Hepatocyte (in vitro differentiated cells): ENCODE measurements at regions not wholly inside any gene's neighbourhood (a gene's known extent, or its start where the extent isn't known, plus 50 kb on each side); places are given as distances from the start of the nearest gene placed in this dataset.

Source experiments
- DNase-seq: peaks from one replicate; pipeline ENCODE4 v3.0.0-alpha.2; 2016; ENCODE audit warnings: low spot score
- H2AFZ ChIP-seq: fragments of 200-600 bp; sonication (generic); 2 replicates; pipeline ENCODE4 v1.6.0; 2016; ENCODE audit warnings: antibody characterized with exemption, mild to moderate bottlenecking
- H3K27ac ChIP-seq: fragments of 200-600 bp; sonication (generic); 2 replicates; pipeline ENCODE4 v1.5.1; 2016; ENCODE audit warnings: mild to moderate bottlenecking
- H3K27me3 ChIP-seq: fragments of 200-600 bp; sonication (generic); 2 replicates; pipeline ENCODE4 v1.6.1; 2016
- H3K36me3 ChIP-seq: fragments of 200-600 bp; sonication (generic); replicated peaks from 2 replicates; pipeline ENCODE4 v1.5.1; 2016; ENCODE audit warnings: low read depth; ENCODE audit not compliant: insufficient read depth
- H3K4me1 ChIP-seq: fragments of 200-600 bp; sonication (generic); 2 replicates; pipeline ENCODE4 v1.5.1; 2016; ENCODE audit warnings: mild to moderate bottlenecking, moderate library complexity; ENCODE audit not compliant: insufficient read depth
- H3K4me2 ChIP-seq: fragments of 200-600 bp; sonication (generic); 2 replicates; pipeline ENCODE4 v1.6.0; 2016
- H3K4me3 ChIP-seq: fragments of 200-600 bp; sonication (generic); 2 replicates; pipeline ENCODE4 v1.5.1; 2016; ENCODE audit warnings: mild to moderate bottlenecking
- H3K79me2 ChIP-seq: fragments of 200-600 bp; sonication (generic); 2 replicates; pipeline ENCODE4 v1.6.0; 2017; ENCODE audit warnings: mild to moderate bottlenecking
- H3K9me2 ChIP-seq: fragments of 200-600 bp; sonication (generic); replicated peaks from 2 replicates; pipeline ENCODE4 v1.6.0; 2017; ENCODE audit warnings: mild to moderate bottlenecking; ENCODE audit not compliant: insufficient read depth
- H3K9me3 ChIP-seq: fragments of 200-600 bp; sonication (generic); 2 replicates; pipeline ENCODE4 v1.5.1; 2016; ENCODE audit warnings: low read depth, mild to moderate bottlenecking
- H4K20me1 ChIP-seq: fragments of 200-600 bp; sonication (generic); 2 replicates; pipeline ENCODE4 v1.6.0; 2016; ENCODE audit warnings: mild to moderate bottlenecking; ENCODE audit not compliant: insufficient read depth, poor library complexity, severe bottlenecking
- EZH2 ChIP-seq: fragments of 200-600 bp; sonication (generic); IDR thresholded peaks from 2 replicates; pipeline ENCODE4 v1.6.1; 2016; ENCODE audit warnings: antibody characterized with exemption, mild to moderate bottlenecking, borderline replicate concordance
- EZH2phosphoT487 ChIP-seq: fragments of 200-600 bp; sonication (generic); IDR thresholded peaks from one replicate; pipeline ENCODE4 v1.6.1; 2018; ENCODE audit warnings: antibody characterized with exemption, mild to moderate bottlenecking, low read depth, moderate library complexity; ENCODE audit not compliant: unreplicated experiment, severe bottlenecking
- WGBS: methylation state at CpG from one replicate; pipeline ENCODE4 v1.1.6; 2016; ENCODE audit warnings: low lambda C conversion rate; ENCODE audit errors: missing lambda C conversion rate; 5-methylcytosine and 5-hydroxymethylcytosine counted together
- TF ChIP-seq, protein P1 (sequence below): fragments of 200-600 bp; sonication (generic); IDR thresholded peaks from 2 replicates; pipeline ENCODE4 v1.5.1; 2016; ENCODE audit warnings: antibody characterized with exemption, mild to moderate bottlenecking; ENCODE audit not compliant: poor library complexity

DNA sequence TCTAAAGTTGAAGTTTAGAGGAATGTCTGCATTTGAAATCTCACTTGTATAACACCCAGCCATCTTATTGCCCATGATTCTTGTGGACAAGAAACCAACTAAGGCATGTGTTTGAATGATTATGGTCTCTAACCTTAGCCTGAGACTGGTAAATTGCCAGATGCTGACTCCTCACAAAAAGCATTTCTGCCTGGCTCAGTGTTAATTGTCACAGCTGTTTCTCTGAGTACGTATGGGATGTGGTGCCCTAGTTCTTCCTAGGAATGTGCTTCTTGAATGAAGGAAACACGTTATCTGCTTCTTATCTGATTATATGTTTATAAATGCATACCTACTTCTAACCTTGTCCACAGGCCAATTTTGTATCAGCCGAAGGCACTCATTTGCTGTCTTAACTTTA is 63.1 kb upstream of the NDP start:
- no peak for DNase-seq
- no peaks in the 10 kb centered on the region for H3K9me2 ChIP-seq
- H3K4me1 ChIP-seq: peaks cover 5% of the 10 kb centered on the region
- H3K27me3 ChIP-seq: no peaks in the 10 kb centered on the region
- H2AFZ ChIP-seq: no peak overlapping the region
- no peak overlapping the region for H3K27ac ChIP-seq
- H3K79me2 ChIP-seq: no peaks in the 10 kb centered on the region
- WGBS: 46% methylated on average over 3 of the region's 3 CpGs
- no peak for TF ChIP-seq EZH2
- no peak for TF ChIP-seq EZH2phosphoT487
- TF ChIP-seq, protein P1, sequence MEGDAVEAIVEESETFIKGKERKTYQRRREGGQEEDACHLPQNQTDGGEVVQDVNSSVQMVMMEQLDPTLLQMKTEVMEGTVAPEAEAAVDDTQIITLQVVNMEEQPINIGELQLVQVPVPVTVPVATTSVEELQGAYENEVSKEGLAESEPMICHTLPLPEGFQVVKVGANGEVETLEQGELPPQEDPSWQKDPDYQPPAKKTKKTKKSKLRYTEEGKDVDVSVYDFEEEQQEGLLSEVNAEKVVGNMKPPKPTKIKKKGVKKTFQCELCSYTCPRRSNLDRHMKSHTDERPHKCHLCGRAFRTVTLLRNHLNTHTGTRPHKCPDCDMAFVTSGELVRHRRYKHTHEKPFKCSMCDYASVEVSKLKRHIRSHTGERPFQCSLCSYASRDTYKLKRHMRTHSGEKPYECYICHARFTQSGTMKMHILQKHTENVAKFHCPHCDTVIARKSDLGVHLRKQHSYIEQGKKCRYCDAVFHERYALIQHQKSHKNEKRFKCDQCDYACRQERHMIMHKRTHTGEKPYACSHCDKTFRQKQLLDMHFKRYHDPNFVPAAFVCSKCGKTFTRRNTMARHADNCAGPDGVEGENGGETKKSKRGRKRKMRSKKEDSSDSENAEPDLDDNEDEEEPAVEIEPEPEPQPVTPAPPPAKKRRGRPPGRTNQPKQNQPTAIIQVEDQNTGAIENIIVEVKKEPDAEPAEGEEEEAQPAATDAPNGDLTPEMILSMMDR: no peak
- H3K9me3 ChIP-seq: no peaks in the 10 kb centered on the region
- no peak overlapping the region for H3K4me3 ChIP-seq
- no peaks in the 10 kb centered on the region for H4K20me1 ChIP-seq
- H3K4me2 ChIP-seq: no peak overlapping the region
- no peaks in the 10 kb centered on the region for H3K36me3 ChIP-seq

DNA sequence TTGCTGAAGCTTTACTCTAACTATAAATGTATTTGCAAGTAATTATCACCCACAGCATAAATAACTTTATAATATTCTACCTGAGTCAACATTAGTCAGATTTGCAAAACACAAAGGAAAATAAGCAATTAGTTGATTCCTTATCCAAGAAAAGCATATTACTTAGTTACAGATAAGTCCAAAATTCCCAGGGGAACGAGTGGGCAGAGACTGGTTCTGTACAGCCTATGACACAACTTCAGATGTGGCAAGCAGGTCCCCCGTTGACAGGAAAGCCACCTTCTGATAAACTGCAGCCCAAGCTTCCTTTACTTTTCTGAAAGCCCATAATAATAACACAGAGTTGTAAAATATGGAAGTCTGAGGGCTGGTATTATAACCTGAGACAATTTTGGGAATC is 62.4 kb upstream of the NDP start:
- no peaks in the 10 kb centered on the region for H4K20me1 ChIP-seq
- H3K27me3 ChIP-seq: no peaks in the 10 kb centered on the region
- no peaks in the 10 kb centered on the region for H3K36me3 ChIP-seq
- no peak overlapping the region for H3K4me2 ChIP-seq
- H3K27ac ChIP-seq: no peak overlapping the region
- no peak for DNase-seq
- peaks cover 5% of the 10 kb centered on the region for H3K4me1 ChIP-seq
- H2AFZ ChIP-seq: no peak overlapping the region
- H3K79me2 ChIP-seq: no peaks in the 10 kb centered on the region
- no peaks in the 10 kb centered on the region for H3K9me2 ChIP-seq
- no peaks in the 10 kb centered on the region for H3K9me3 ChIP-seq
- 49% methylated on average over 2 of the region's 2 CpGs for WGBS
- no peak overlapping the region for H3K4me3 ChIP-seq
- TF ChIP-seq EZH2phosphoT487: no peak
- TF ChIP-seq, protein P1: no peak
- no peak for TF ChIP-seq EZH2

DNA sequence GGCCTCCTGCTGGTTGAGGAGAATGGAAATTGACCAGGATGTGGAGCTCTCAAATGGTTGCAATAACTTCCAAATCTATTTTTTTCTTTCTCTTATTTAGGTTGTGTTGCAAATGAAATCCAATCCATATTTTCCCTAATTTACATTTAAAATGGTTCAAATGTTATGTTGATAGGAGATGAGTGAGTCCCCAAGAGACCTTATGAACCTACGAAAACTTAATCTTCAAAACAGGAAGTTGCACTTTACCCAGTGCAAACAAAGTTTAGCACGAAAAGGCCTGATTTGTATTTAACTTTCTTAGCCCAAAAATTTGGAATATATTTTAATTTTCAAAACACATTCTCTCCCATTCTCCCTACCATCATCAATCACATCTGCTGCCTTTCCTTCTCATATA is 59.3 kb upstream of the NDP start:
- Histone ChIP-seq H3K9me2 (no peaks in the 10 kb centered on the region), H3K9me3 (no peaks in the 10 kb centered on the region), H3K79me2 (no peaks in the 10 kb centered on the region), H2AFZ (no peak overlapping the region), H3K4me2 (no peak overlapping the region), H4K20me1 (no peaks in the 10 kb centered on the region), H3K27ac (no peak overlapping the region), H3K36me3 (no peaks in the 10 kb centered on the region), H3K27me3 (no peaks in the 10 kb centered on the region), H3K4me1 (peaks cover 5% of the 10 kb centered on the region), H3K4me3 (no peak overlapping the region)
- DNase-seq: no peak
- TF ChIP-seq, protein P1: no peak
- TF ChIP-seq EZH2 (no peak), EZH2phosphoT487 (no peak)
- WGBS: 74% methylated on average over 2 of the region's 2 CpGs

DNA sequence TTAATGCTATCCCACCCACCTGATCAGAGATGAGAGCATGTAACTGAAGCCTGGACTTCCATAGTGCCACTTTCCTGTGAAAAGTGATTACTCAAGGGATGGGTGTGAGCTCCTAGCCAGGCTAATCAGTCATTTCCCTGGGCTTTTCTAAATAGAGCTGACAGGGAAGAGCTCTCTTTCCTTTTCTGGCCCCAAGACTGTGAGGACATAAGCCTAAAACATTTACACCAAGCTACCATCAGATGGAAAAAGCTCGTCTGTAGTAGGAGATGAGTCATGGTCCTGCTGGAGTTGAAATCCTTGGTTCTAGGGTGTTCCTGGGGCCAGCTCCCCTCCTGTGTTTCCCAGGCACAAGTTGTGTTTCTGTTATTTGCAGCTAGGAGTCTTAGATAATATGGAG is 52.4 kb upstream of the NDP start:
- Histone ChIP-seq H2AFZ (no peak overlapping the region), H3K27ac (peak overlapping the region; percentile 63)
- peak; percentile 20 for DNase-seq

More for the DNA sequence above, 52.4 kb upstream of the NDP start:
- no peaks in the 10 kb centered on the region for H3K9me2 ChIP-seq
- H3K79me2 ChIP-seq: no peaks in the 10 kb centered on the region
- H3K36me3 ChIP-seq: no peaks in the 10 kb centered on the region
- H3K4me1 ChIP-seq: no peaks in the 10 kb centered on the region
- H3K4me2 ChIP-seq: no peak overlapping the region
- TF ChIP-seq EZH2 (no peak), EZH2phosphoT487 (no peak)
- TF ChIP-seq, protein P1: no peak
- no peaks in the 10 kb centered on the region for H3K27me3 ChIP-seq
- WGBS: 52% methylated on average over 1 of the region's 1 CpG
- no peak overlapping the region for H3K4me3 ChIP-seq
- H4K20me1 ChIP-seq: no peaks in the 10 kb centered on the region
- no peaks in the 10 kb centered on the region for H3K9me3 ChIP-seq
